Caco-2 (cell line): ENCODE measurements at regions not wholly inside any gene's neighbourhood (a gene's known extent, or its start where the extent isn't known, plus 50 kb on each side); places are given as distances from the start of the nearest gene placed in this dataset.
A peak's percentile ranks its signal among the peaks of the same experiment; 100 is the strongest.

Experiments
- BruUV-seq: library from RNA; stranded (reverse); fragments of 400-500 nt; replicated peaks from 2 replicates; lab custom pipeline; 2021; lab: Mats Ljungman, UMichigan
- CTCF ChIA-PET: fragments of 300-600 bp; sonication (Branson Sonifier 250); formaldehyde crosslinking; loops from one replicate; lab custom pipeline; 2022; ENCODE audit warnings: antibody characterized with exemption; lab: Charles Lee
- POLR2A ChIA-PET: fragments of 300-600 bp; sonication (Branson Sonifier 250); formaldehyde crosslinking; loops from one replicate; lab custom pipeline; 2022; ENCODE audit warnings: antibody characterized with exemption; lab: Charles Lee
- DNase-seq, 2 experiments: peaks; one replicate each; pipeline versions ENCODE4 v3.0.0 to v3.0.0-alpha.2; 2020 to 2022
- H3K27me3 ChIP-seq: replicated peaks from 2 replicates; pipeline ENCODE4 v1.6.0; 2011; ENCODE audit warnings: low read length; ENCODE audit not compliant: control insufficient read depth, insufficient read depth
- H3K36me3 ChIP-seq: 2 replicates; pipeline ENCODE4 v1.5.1; 2011; ENCODE audit warnings: low read length; ENCODE audit not compliant: control insufficient read depth, insufficient read depth
- H3K4me1 ChIP-seq: fragments of 250-450 bp; sonication (Bioruptor Pico); 2 replicates; pipeline ENCODE4 v1.5.1; 2020; ENCODE audit warnings: mild to moderate bottlenecking
- H3K4me3 ChIP-seq: 2 replicates; pipeline ENCODE4 v1.5.1; 2011; ENCODE audit warnings: low read depth, mild to moderate bottlenecking, control low read depth, low read length
- H3K9me3 ChIP-seq: fragments of 250-450 bp; sonication (Bioruptor Pico); 2 replicates; pipeline ENCODE4 v1.5.1; 2020; ENCODE audit warnings: mild to moderate bottlenecking, moderate library complexity
- H3K27ac Mint-ChIP-seq: one replicate; pipeline ENCODE4 v1.8.0; 2022; ENCODE audit warnings: mixed read lengths; ENCODE audit not compliant: unreplicated experiment
- H3K27me3 Mint-ChIP-seq: one replicate; pipeline ENCODE4 v1.8.0; 2022; ENCODE audit warnings: mixed read lengths; ENCODE audit not compliant: insufficient read depth, unreplicated experiment
- H3K36me3 Mint-ChIP-seq: one replicate; pipeline ENCODE4 v1.8.0; 2022; ENCODE audit warnings: mild to moderate bottlenecking, mixed read lengths; ENCODE audit not compliant: insufficient read depth, unreplicated experiment
- H3K4me1 Mint-ChIP-seq: one replicate; pipeline ENCODE4 v1.8.0; 2022; ENCODE audit warnings: low read depth, mixed read lengths; ENCODE audit not compliant: unreplicated experiment
- H3K4me3 Mint-ChIP-seq: one replicate; pipeline ENCODE4 v1.8.0; 2022; ENCODE audit warnings: mild to moderate bottlenecking, moderate library complexity, mixed read lengths; ENCODE audit not compliant: unreplicated experiment
- H3K9me3 Mint-ChIP-seq: one replicate; pipeline ENCODE4 v1.8.0; 2022; ENCODE audit warnings: mixed read lengths; ENCODE audit not compliant: unreplicated experiment
- intact Hi-C: fragments of 100-400 bp; cut with micrococcal nuclease; formaldehyde crosslinking; loops from one replicate; pipeline ENCODE4 v1.10.0; 2022; ENCODE audit not compliant: unreplicated experiment
- TF ChIP-seq, protein P1 (sequence below), 2 experiments: fragments of 200-600 bp in 1 of 2; IDR thresholded peaks; 1 replicate in 1 of 2; 2 replicates in 1 of 2; pipeline versions ENCODE4 v1.5.1 to v1.8.0; 2011 to 2022; ENCODE audit warnings: antibody characterized with exemption in 1 of 2, control low read depth in 1 of 2, inconsistent platforms in 1 of 2, low read depth in 1 of 2, low read length in 1 of 2, mild to moderate bottlenecking in 1 of 2, moderate library complexity in 1 of 2; ENCODE audit not compliant: insufficient read depth in 1 of 2, severe bottlenecking in 1 of 2, unreplicated experiment in 1 of 2

DNA sequence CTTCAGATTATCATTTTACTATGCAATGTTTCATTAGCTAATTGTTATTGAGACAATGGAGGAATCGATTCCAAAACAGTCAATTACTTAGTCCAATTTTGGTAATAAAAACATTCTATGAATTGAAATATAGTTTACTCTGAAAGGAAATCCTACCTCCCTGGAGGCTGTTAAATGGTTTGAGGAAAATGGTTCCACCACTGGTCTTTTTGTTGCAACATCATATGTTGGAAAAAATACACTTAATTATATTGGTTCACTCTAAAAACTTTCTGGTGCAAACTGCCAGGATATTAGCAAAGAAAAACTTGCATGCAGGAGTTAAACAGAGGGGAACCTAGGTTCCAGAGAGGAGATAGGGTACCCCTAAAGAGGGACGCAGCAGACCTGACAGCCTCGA, 267.3 kb upstream of the LYZL1 start:
- Mint-ChIP-seq H3K27ac (no peak overlapping the region), H3K36me3 (no peaks in the 10 kb centered on the region), H3K4me1 (peaks cover 29% of the 10 kb centered on the region), H3K9me3 (peaks cover 30% of the 10 kb centered on the region), H3K4me3 (no peak overlapping the region), H3K27me3 (no peaks in the 10 kb centered on the region)
- Histone ChIP-seq H3K4me1 (peaks cover 35% of the 10 kb centered on the region), H3K9me3 (no peaks in the 10 kb centered on the region), H3K36me3 (no peaks in the 10 kb centered on the region), H3K27me3 (no peaks in the 10 kb centered on the region), H3K4me3 (no peak overlapping the region)
- ChIA-PET POLR2A (no interaction called here), CTCF (interaction anchor here (0.9 kb wide), 1 partner anchor 108 kb away, joined by 5 read pairs; no protein-coding TSS in a partner anchor)
- intact Hi-C loops = loop anchor here (10.0 kb wide), 1 partner anchor 83 kb away; no protein-coding TSS in a partner anchor
- TF ChIP-seq, protein P1, sequence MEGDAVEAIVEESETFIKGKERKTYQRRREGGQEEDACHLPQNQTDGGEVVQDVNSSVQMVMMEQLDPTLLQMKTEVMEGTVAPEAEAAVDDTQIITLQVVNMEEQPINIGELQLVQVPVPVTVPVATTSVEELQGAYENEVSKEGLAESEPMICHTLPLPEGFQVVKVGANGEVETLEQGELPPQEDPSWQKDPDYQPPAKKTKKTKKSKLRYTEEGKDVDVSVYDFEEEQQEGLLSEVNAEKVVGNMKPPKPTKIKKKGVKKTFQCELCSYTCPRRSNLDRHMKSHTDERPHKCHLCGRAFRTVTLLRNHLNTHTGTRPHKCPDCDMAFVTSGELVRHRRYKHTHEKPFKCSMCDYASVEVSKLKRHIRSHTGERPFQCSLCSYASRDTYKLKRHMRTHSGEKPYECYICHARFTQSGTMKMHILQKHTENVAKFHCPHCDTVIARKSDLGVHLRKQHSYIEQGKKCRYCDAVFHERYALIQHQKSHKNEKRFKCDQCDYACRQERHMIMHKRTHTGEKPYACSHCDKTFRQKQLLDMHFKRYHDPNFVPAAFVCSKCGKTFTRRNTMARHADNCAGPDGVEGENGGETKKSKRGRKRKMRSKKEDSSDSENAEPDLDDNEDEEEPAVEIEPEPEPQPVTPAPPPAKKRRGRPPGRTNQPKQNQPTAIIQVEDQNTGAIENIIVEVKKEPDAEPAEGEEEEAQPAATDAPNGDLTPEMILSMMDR (IDR thresholded peaks at IDR 0.05; ENCODE audit: insufficient read depth in 1 of 2, low read depth in 1 of 2, low read length in 1 of 2, severe bottlenecking in 1 of 2, unreplicated experiment in 1 of 2) = no peak
- DNase-seq = no peak
- BruUV-seq = no TSS peak

DNA sequence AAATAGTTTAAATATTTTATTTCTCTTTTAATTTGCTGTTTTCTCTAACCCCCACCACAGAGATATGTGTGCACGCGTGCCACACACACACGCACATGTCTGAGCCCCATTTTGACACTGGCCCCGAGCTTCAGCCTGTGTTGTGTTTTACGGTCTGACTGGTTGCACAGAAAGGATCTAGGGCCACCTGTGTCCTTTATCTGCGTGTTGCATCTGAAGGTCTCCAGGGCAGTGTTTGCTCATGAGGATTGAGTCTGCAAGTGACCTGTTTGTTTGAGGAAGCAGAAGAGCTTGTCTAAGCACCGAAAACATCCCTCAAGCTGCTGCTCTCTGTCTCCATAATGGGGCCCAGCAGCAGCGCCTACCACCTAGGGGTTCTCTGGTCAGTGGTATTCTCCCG, 266.4 kb upstream of the LYZL1 start:
- Mint-ChIP-seq H3K27me3 (no peaks in the 10 kb centered on the region), H3K9me3 (peaks cover 22% of the 10 kb centered on the region), H3K36me3 (no peaks in the 10 kb centered on the region), H3K27ac (peak overlapping the region; percentile 72), H3K4me3 (peak overlapping the region; percentile 35), H3K4me1 (peaks cover 33% of the 10 kb centered on the region)
- ChIA-PET POLR2A (interaction anchor here (0.5 to 0.6 kb wide), 3 partner anchors 14 to 490 kb away, joined by 3 to 11 read pairs (median 3); partner anchors contain the start of gene WAC), CTCF (interaction anchor here (0.6 to 1.0 kb wide), 8 partner anchors 31 to 349 kb away, joined by 3 to 6 read pairs (median 3); no protein-coding TSS in a partner anchor)
- intact Hi-C loops = loop anchor here (10.0 kb wide), 1 partner anchor 82 kb away; no protein-coding TSS in a partner anchor
- Histone ChIP-seq H3K27me3 (no peaks in the 10 kb centered on the region), H3K9me3 (no peaks in the 10 kb centered on the region), H3K4me3 (no peak overlapping the region), H3K36me3 (no peaks in the 10 kb centered on the region), H3K4me1 (peaks cover 36% of the 10 kb centered on the region)
- DNase-seq = peak; percentile 63 to 73
- TF ChIP-seq, protein P1 (IDR thresholded peaks at IDR 0.05; ENCODE audit: insufficient read depth in 1 of 2, low read depth in 1 of 2, low read length in 1 of 2, severe bottlenecking in 1 of 2, unreplicated experiment in 1 of 2) = no peak
- BruUV-seq = no TSS peak

DNA sequence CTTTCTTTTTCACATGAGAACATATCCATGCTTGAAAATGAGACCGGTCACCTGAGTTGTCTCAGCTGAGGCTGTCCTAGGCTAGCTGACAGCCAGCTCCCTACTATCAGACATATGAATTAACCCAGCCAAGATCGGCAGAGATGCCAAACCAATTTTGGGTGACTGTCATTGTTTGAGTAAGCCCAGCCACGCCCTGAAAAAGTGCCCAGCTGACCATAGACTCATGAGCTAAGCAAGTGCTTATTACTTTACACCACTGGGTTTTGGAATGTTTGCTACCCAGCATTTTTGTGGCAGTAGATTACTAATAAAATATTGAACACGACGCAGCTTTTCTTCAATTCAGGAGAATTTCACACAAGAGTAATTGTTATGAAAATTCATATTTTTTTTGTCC, 265.2 kb upstream of the LYZL1 start:
- no peaks in the 10 kb centered on the region for H3K9me3 ChIP-seq
- POLR2A ChIA-PET = no interaction called here
- no TSS peak for BruUV-seq

More for the DNA sequence above, 265.2 kb upstream of the LYZL1 start:
- H3K36me3 ChIP-seq = no peaks in the 10 kb centered on the region
- H3K27me3 Mint-ChIP-seq = no peaks in the 10 kb centered on the region
- H3K4me3 Mint-ChIP-seq = no peak overlapping the region
- TF ChIP-seq, protein P1 (IDR thresholded peaks at IDR 0.05; ENCODE audit: insufficient read depth in 1 of 2, low read depth in 1 of 2, low read length in 1 of 2, severe bottlenecking in 1 of 2, unreplicated experiment in 1 of 2) = no peak
- intact Hi-C loops = loop anchor here (10.0 kb wide), 1 partner anchor 81 kb away; no protein-coding TSS in a partner anchor
- H3K9me3 Mint-ChIP-seq = peaks cover 22% of the 10 kb centered on the region
- H3K27me3 ChIP-seq = no peaks in the 10 kb centered on the region
- peaks cover 36% of the 10 kb centered on the region for H3K4me1 ChIP-seq
- CTCF ChIA-PET = interaction anchor here (0.9 kb wide), 1 partner anchor 84 kb away, joined by 3 read pairs; no protein-coding TSS in a partner anchor
- H3K27ac Mint-ChIP-seq = no peak overlapping the region
- no peak for DNase-seq
- no peak overlapping the region for H3K4me3 ChIP-seq
- H3K36me3 Mint-ChIP-seq = no peaks in the 10 kb centered on the region
- H3K4me1 Mint-ChIP-seq = peaks cover 40% of the 10 kb centered on the region
